ENCODE measurements at regions not wholly inside any gene's neighbourhood (a gene's known extent, or its start where the extent isn't known, plus 50 kb on each side); places are given as distances from the start of the nearest gene placed in this dataset.
"Not testable (repeated sequence)": the region's sequence is repeated elsewhere in the genome, so short reads cannot be mapped to it uniquely, and the experiment has no call there.

DNA sequence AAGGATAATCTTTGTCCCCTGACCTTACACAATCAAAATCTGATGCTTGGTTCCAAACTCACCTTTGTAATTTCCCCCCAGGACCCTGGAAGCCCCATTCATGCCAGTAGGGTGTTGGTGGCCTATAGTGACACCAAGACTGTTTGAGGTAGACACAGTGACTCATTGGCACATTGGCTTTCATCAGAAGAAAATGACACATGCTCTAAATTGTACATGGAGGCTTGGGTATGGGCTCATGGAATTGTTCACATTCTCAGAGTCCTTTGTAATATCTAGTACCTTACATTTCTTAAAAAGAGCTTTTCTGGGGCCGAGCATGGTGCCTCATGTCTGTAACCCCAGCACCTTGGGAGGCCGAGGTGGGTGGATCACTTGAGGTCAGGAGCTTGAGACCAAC, 61.2 kb upstream of the LRPPRC start:
- H3K4me1 Mint-ChIP-seq (ENCODE audit: low read depth, unreplicated experiment): peaks cover 3% of the 10 kb centered on the region
- TF ChIP-seq, protein P1, sequence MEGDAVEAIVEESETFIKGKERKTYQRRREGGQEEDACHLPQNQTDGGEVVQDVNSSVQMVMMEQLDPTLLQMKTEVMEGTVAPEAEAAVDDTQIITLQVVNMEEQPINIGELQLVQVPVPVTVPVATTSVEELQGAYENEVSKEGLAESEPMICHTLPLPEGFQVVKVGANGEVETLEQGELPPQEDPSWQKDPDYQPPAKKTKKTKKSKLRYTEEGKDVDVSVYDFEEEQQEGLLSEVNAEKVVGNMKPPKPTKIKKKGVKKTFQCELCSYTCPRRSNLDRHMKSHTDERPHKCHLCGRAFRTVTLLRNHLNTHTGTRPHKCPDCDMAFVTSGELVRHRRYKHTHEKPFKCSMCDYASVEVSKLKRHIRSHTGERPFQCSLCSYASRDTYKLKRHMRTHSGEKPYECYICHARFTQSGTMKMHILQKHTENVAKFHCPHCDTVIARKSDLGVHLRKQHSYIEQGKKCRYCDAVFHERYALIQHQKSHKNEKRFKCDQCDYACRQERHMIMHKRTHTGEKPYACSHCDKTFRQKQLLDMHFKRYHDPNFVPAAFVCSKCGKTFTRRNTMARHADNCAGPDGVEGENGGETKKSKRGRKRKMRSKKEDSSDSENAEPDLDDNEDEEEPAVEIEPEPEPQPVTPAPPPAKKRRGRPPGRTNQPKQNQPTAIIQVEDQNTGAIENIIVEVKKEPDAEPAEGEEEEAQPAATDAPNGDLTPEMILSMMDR (IDR thresholded peaks at IDR 0.05; ENCODE audit: insufficient read depth in 1 of 2, low read depth in 1 of 2, low read length in 1 of 2, severe bottlenecking in 1 of 2, unreplicated experiment in 1 of 2): no peak
- 0 out of 2 replicates have a peak, but pooled peaks cover 2% of the 10 kb centered on the region for H3K9me3 ChIP-seq
- ChIA-PET POLR2A (no interaction called here), CTCF (no interaction called here)
- intact Hi-C loops (cut with micrococcal nuclease; ENCODE audit: unreplicated experiment): no loop called here
- H3K4me3 ChIP-seq (ENCODE audit: low read depth, low read length): no peak overlapping the region
- no peaks in the 10 kb centered on the region for H3K36me3 Mint-ChIP-seq (ENCODE audit: insufficient read depth, unreplicated experiment)
- H3K9me3 Mint-ChIP-seq (ENCODE audit: unreplicated experiment): no peaks in the 10 kb centered on the region
- no peaks in the 10 kb centered on the region for H3K36me3 ChIP-seq (ENCODE audit: control insufficient read depth, insufficient read depth, low read length)
- H3K4me1 ChIP-seq: peaks cover 1% of the 10 kb centered on the region; the same call in 1 of the 2 replicates
- no TSS peak for BruUV-seq (replicated peaks)
- no peak overlapping the region for H3K27ac Mint-ChIP-seq (ENCODE audit: unreplicated experiment)
- no peak overlapping the region for H3K4me3 Mint-ChIP-seq (ENCODE audit: unreplicated experiment)
- DNase-seq: no peak
- no peaks in the 10 kb centered on the region for H3K27me3 ChIP-seq (replicated peaks; ENCODE audit: control insufficient read depth, insufficient read depth, low read length)
- H3K27me3 Mint-ChIP-seq (ENCODE audit: insufficient read depth, unreplicated experiment): no peaks in the 10 kb centered on the region

GRCh38 chr2:44060286-44060685, 64.5 kb upstream of the LRPPRC start:
- POLR2A ChIA-PET, CTCF ChIA-PET, H3K4me1 ChIP-seq: not testable (repeated sequence)

DNA sequence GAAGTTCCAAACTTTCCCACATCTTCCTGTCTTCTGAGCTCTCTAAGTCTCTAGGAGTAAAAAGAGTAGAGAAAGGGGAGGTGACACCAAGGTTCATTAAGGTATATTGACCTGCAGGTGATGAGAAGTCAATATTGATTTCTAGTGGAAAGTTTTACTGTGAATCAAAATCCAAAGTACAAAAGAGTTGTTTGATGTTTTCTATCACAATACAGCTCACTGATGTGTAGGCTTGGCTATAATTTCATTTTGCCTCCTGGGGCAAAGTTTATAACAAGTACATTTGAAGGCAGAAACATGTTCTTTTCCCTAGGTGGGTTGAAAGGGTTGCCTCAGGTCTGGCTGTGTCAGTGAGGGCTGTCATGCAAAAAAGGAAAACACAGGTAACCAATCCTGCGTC, 65.2 kb upstream of the LRPPRC start:
- Mint-ChIP-seq H3K4me1 (ENCODE audit: low read depth, unreplicated experiment) (peaks cover 6% of the 10 kb centered on the region), H3K9me3 (ENCODE audit: unreplicated experiment) (peaks cover 8% of the 10 kb centered on the region), H3K36me3 (ENCODE audit: insufficient read depth, unreplicated experiment) (no peaks in the 10 kb centered on the region), H3K27me3 (ENCODE audit: insufficient read depth, unreplicated experiment) (no peaks in the 10 kb centered on the region), H3K4me3 (ENCODE audit: unreplicated experiment) (no peak overlapping the region), H3K27ac (ENCODE audit: unreplicated experiment) (no peak overlapping the region)
- TF ChIP-seq, protein P1 (IDR thresholded peaks at IDR 0.05; ENCODE audit: insufficient read depth in 1 of 2, low read depth in 1 of 2, low read length in 1 of 2, severe bottlenecking in 1 of 2, unreplicated experiment in 1 of 2): no peak
- no peak for DNase-seq
- H3K4me1 ChIP-seq: peaks cover 5% of the 10 kb centered on the region; the same call in 1 of the 2 replicates
- H3K27me3 ChIP-seq (replicated peaks; ENCODE audit: control insufficient read depth, insufficient read depth, low read length): no peaks in the 10 kb centered on the region
- ChIA-PET POLR2A (no interaction called here), CTCF (no interaction called here)
- no peaks in the 10 kb centered on the region for H3K36me3 ChIP-seq (ENCODE audit: control insufficient read depth, insufficient read depth, low read length)
- no TSS peak for BruUV-seq (replicated peaks)
- no peak overlapping the region for H3K4me3 ChIP-seq (ENCODE audit: low read depth, low read length)
- intact Hi-C loops (cut with micrococcal nuclease; ENCODE audit: unreplicated experiment): no loop called here
- 0 out of 2 replicates have a peak, but pooled peaks cover 2% of the 10 kb centered on the region for H3K9me3 ChIP-seq

More at GRCh38 chr2:44060286-44060685, 64.5 kb upstream of the LRPPRC start:
- H3K27ac Mint-ChIP-seq (ENCODE audit: unreplicated experiment); H3K36me3 ChIP-seq (ENCODE audit: control insufficient read depth, insufficient read depth, low read length); H3K4me1 Mint-ChIP-seq (ENCODE audit: low read depth, unreplicated experiment); H3K27me3 ChIP-seq (replicated peaks; ENCODE audit: control insufficient read depth, insufficient read depth, low read length); DNase-seq; H3K27me3 Mint-ChIP-seq (ENCODE audit: insufficient read depth, unreplicated experiment); intact Hi-C loops (cut with micrococcal nuclease; ENCODE audit: unreplicated experiment); H3K4me3 Mint-ChIP-seq (ENCODE audit: unreplicated experiment); H3K9me3 ChIP-seq; H3K4me3 ChIP-seq (ENCODE audit: low read depth, low read length); BruUV-seq (replicated peaks); H3K9me3 Mint-ChIP-seq (ENCODE audit: unreplicated experiment); H3K36me3 Mint-ChIP-seq (ENCODE audit: insufficient read depth, unreplicated experiment): not testable (repeated sequence)

DNA sequence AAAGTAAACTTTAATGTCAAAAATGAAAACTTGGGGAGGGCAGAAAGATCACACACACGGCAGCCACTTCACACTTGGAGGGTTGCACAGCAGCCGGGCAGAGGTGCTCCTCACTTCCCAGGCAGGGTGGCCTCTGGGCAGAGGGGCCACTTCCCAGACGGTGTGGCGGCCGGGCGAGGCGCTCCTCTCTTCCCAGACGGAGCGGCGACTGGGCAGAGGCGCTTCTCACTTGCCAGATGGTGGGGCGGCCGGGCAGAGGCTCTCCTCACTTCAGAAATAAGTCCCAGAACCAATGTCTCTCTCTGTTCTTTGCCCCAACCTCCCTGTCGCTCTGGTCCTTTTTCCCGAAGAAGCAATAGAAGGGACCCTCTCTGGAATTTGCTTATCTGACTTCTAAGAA, 65.7 kb upstream of the LRPPRC start:
- CTCF ChIA-PET: no interaction called here
- 0 out of 2 replicates have a peak, but pooled peaks cover 2% of the 10 kb centered on the region for H3K9me3 ChIP-seq
- intact Hi-C loops (cut with micrococcal nuclease; ENCODE audit: unreplicated experiment): no loop called here
- POLR2A ChIA-PET: no interaction called here
- H3K4me3 ChIP-seq (ENCODE audit: low read depth, low read length): no peak overlapping the region
- Mint-ChIP-seq H3K36me3 (ENCODE audit: insufficient read depth, unreplicated experiment) (no peaks in the 10 kb centered on the region), H3K4me1 (ENCODE audit: low read depth, unreplicated experiment) (peaks cover 6% of the 10 kb centered on the region), H3K27ac (ENCODE audit: unreplicated experiment) (no peak overlapping the region), H3K9me3 (ENCODE audit: unreplicated experiment) (peaks cover 8% of the 10 kb centered on the region), H3K4me3 (ENCODE audit: unreplicated experiment) (no peak overlapping the region), H3K27me3 (ENCODE audit: insufficient read depth, unreplicated experiment) (no peaks in the 10 kb centered on the region)
- H3K36me3 ChIP-seq (ENCODE audit: control insufficient read depth, insufficient read depth, low read length): no peaks in the 10 kb centered on the region
- TF ChIP-seq, protein P1 (IDR thresholded peaks at IDR 0.05; ENCODE audit: insufficient read depth in 1 of 2, low read depth in 1 of 2, low read length in 1 of 2, severe bottlenecking in 1 of 2, unreplicated experiment in 1 of 2): no peak
- DNase-seq: no peak
- no TSS peak for BruUV-seq (replicated peaks)
- no peaks in the 10 kb centered on the region for H3K27me3 ChIP-seq (replicated peaks; ENCODE audit: control insufficient read depth, insufficient read depth, low read length)
- H3K4me1 ChIP-seq: peaks cover 5% of the 10 kb centered on the region; the same call in 1 of the 2 replicates

Measured in Caco-2 (cell line).